ENCODE measurements at regions not wholly inside any gene's neighbourhood (a gene's known extent, or its start where the extent isn't known, plus 50 kb on each side); places are given as distances from the start of the nearest gene placed in this dataset.

- TF ChIP-seq CTCF (IDR thresholded peaks at IDR 0.05; ENCODE audit: low read depth, low read length): no peak
- DNase-seq (ENCODE audit: extremely low read depth, low read depth): no peak
Measured at GRCh38 chr14:94935706-94936300, 165.9 kb upstream of the GSC start.

- no peak for TF ChIP-seq CTCF (IDR thresholded peaks at IDR 0.05; ENCODE audit: low read depth, low read length)
- no peak for DNase-seq (ENCODE audit: extremely low read depth, low read depth)
Measured at GRCh38 chr14:94934276-94934810, 164.4 kb upstream of the GSC start.

DNA sequence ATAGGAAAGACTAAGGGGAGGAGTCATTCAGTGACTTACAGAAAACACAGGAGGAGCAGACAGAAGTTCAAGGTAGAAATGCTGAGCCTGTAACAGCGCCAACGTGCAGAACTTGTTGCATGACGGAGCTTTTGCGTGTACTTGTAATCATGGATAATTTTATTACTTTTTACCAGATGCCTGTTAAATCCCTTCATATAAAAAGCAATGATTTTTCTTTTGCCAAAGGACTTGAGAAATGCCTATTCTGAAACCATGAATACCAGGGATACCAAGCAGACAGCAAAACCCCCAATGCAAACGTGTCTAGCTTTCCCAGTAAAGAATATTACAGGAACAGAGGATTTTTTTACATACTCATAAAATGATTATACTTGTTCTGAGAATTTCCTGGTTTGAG is 163.6 kb upstream of the GSC start:
- no peak for DNase-seq (ENCODE audit: extremely low read depth, low read depth)
- TF ChIP-seq CTCF (IDR thresholded peaks at IDR 0.05; ENCODE audit: low read depth, low read length): no peak

GRCh38 chr14:94932589-94932988 is 162.7 kb upstream of the GSC start:
- no peak for TF ChIP-seq CTCF (IDR thresholded peaks at IDR 0.05; ENCODE audit: low read depth, low read length)
- DNase-seq (ENCODE audit: extremely low read depth, low read depth): no peak

- TF ChIP-seq CTCF (IDR thresholded peaks at IDR 0.05; ENCODE audit: low read depth, low read length): no peak
- DNase-seq (ENCODE audit: extremely low read depth, low read depth): no peak
Measured at GRCh38 chr14:94930690-94931089, 160.8 kb upstream of the GSC start.

DNA sequence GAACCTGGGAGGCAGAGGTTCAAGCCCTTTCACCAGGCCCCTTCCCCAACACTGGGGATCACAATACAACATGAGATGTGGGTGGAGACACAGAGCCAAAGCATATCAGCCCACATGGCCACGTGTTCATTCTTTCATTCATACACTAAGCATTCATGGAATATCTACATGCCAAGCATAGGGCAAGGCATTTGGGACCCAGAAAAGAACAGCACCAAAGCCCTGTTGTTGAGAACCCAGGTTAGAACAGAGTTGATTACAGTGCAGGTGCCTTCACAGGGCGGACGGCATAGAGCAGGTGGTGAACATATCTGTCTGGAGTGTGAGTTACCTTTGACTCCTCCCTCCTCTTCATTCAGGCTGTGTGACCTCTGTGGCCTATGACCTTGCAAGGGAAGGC is 159.4 kb upstream of the GSC start:
- DNase-seq (ENCODE audit: extremely low read depth, low read depth): no peak

DNA sequence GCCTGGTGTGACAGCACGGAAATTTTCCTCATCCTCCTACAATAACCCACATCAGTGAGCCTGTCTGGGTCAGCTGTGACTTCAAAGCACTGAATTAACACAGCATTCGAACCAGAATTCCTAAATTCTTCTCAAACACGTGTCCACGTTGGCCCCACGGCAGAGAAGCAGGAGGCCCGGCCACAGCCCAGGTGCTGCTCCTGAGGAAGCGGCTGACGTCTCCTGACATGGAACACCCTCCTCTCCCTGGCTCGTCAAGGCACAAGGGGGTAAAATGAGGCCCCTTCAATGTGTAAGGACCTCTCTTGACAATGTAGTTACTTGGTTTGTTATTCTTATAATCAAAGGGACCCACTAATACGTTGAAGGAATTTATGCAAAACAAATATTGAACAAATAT is 156.3 kb upstream of the GSC start:
- no peak for DNase-seq (ENCODE audit: extremely low read depth, low read depth)
- TF ChIP-seq CTCF (IDR thresholded peaks at IDR 0.05; ENCODE audit: low read depth, low read length): no peak

More for the DNA sequence above, 159.4 kb upstream of the GSC start:
- TF ChIP-seq CTCF (IDR thresholded peaks at IDR 0.05; ENCODE audit: low read depth, low read length): no peak
